H9 (cell line): ENCODE measurements at regions not wholly inside any gene's neighbourhood (a gene's known extent, or its start where the extent isn't known, plus 50 kb on each side); places are given as distances from the start of the nearest gene placed in this dataset.

Experiments
- DNase-seq: peaks from one replicate; pipeline ENCODE4 v3.0.0-alpha.2; 2017
- H2AFZ ChIP-seq: one replicate; pipeline ENCODE4 v1.6.1; 2013; ENCODE audit warnings: mild to moderate bottlenecking, low read length, control low read depth, moderate library complexity
- H2AK5ac ChIP-seq: 2 replicates; pipeline ENCODE4 v1.6.1; 2013; ENCODE audit warnings: low read length, control low read depth, mixed read lengths; ENCODE audit not compliant: insufficient read length
- H2BK120ac ChIP-seq: one replicate; pipeline ENCODE4 v1.6.1; 2013; ENCODE audit warnings: low read depth, mild to moderate bottlenecking, low read length, control low read depth, inconsistent platforms; ENCODE audit not compliant: poor library complexity, severe bottlenecking
- H2BK12ac ChIP-seq: 2 replicates; pipeline ENCODE4 v1.6.1; 2013; ENCODE audit warnings: low read length, control low read depth, mixed read lengths, low read depth; ENCODE audit not compliant: insufficient read length
- H2BK15ac ChIP-seq: 2 replicates; pipeline ENCODE4 v1.6.1; 2013; ENCODE audit warnings: low read depth, low read length, control low read depth
- H2BK20ac ChIP-seq: one replicate; pipeline ENCODE4 v1.6.1; 2013; ENCODE audit warnings: low read depth, mild to moderate bottlenecking, low read length, control low read depth, inconsistent platforms; ENCODE audit not compliant: poor library complexity, severe bottlenecking
- H2BK5ac ChIP-seq: 2 replicates; pipeline ENCODE4 v1.6.1; 2013; ENCODE audit warnings: low read length, control low read depth, mixed read lengths; ENCODE audit not compliant: insufficient read length
- H3K14ac ChIP-seq: 2 replicates; pipeline ENCODE4 v1.6.1; 2013; ENCODE audit warnings: low read length, control low read depth; ENCODE audit not compliant: insufficient read depth
- H3K18ac ChIP-seq: 2 replicates; pipeline ENCODE4 v1.6.1; 2013; ENCODE audit warnings: low read depth, mild to moderate bottlenecking, mixed read lengths, low read length, control low read depth; ENCODE audit not compliant: insufficient read length
- H3K23ac ChIP-seq: 2 replicates; pipeline ENCODE4 v1.6.1; 2013; ENCODE audit warnings: low read length, control low read depth, mixed read lengths, low read depth; ENCODE audit not compliant: insufficient read length
- H3K23me2 ChIP-seq: 2 replicates; pipeline ENCODE4 v1.6.1; 2013; ENCODE audit warnings: low read depth, mild to moderate bottlenecking, mixed read lengths, low read length, control low read depth; ENCODE audit not compliant: insufficient read length, poor library complexity, severe bottlenecking
- H3K27ac ChIP-seq: 2 replicates; pipeline ENCODE4 v1.5.1; 2013; ENCODE audit warnings: low read length, control low read depth, mixed read lengths, low read depth; ENCODE audit not compliant: insufficient read length
- H3K27me3 ChIP-seq: 2 replicates; pipeline ENCODE4 v1.6.1; 2013; ENCODE audit warnings: low read length, control low read depth, inconsistent platforms; ENCODE audit not compliant: insufficient read depth
- H3K4ac ChIP-seq: 2 replicates; pipeline ENCODE4 v1.6.1; 2013; ENCODE audit warnings: low read depth, mild to moderate bottlenecking, control low read depth, inconsistent platforms, low read length, moderate library complexity
- H3K4me1 ChIP-seq: 2 replicates; pipeline ENCODE4 v1.6.1; 2013; ENCODE audit warnings: low read length, control low read depth, inconsistent platforms; ENCODE audit not compliant: insufficient read depth
- H3K4me2 ChIP-seq: 2 replicates; pipeline ENCODE4 v1.6.1; 2013; ENCODE audit warnings: low read length, control low read depth, mixed read lengths; ENCODE audit not compliant: insufficient read length, insufficient read depth
- H3K56ac ChIP-seq: 2 replicates; pipeline ENCODE4 v1.6.1; 2013; ENCODE audit warnings: low read depth, mild to moderate bottlenecking, mixed read lengths, low read length, control low read depth; ENCODE audit not compliant: insufficient read length
- H3K79me1 ChIP-seq: 2 replicates; pipeline ENCODE4 v1.6.1; 2013; ENCODE audit warnings: low read depth, mild to moderate bottlenecking, moderate library complexity, low read length, control low read depth, inconsistent platforms; ENCODE audit not compliant: insufficient read depth, poor library complexity, severe bottlenecking
- H3K79me2 ChIP-seq: 2 replicates; pipeline ENCODE4 v1.6.1; 2013; ENCODE audit warnings: low read length, control low read depth, inconsistent platforms; ENCODE audit not compliant: insufficient read depth
- H3K9ac ChIP-seq: 2 replicates; pipeline ENCODE4 v1.6.1; 2013; ENCODE audit warnings: low read length, control low read depth, mixed read lengths; ENCODE audit not compliant: insufficient read length; ENCODE audit errors: extremely low read depth
- H3K9me3 ChIP-seq: one replicate; pipeline ENCODE4 v1.6.1; 2013; ENCODE audit warnings: low read depth, low read length, inconsistent platforms; ENCODE audit not compliant: control insufficient read depth
- H3T11ph ChIP-seq: one replicate; pipeline ENCODE4 v1.6.1; 2013; ENCODE audit warnings: mild to moderate bottlenecking, low read length, control low read depth, inconsistent platforms
- H4K20me1 ChIP-seq: one replicate; pipeline ENCODE4 v1.6.1; 2013; ENCODE audit not compliant: control insufficient read depth, insufficient read length, insufficient read depth
- H4K5ac ChIP-seq: 2 replicates; pipeline ENCODE4 v1.6.1; 2013; ENCODE audit warnings: low read depth, mild to moderate bottlenecking, mixed read lengths, low read length, control low read depth; ENCODE audit not compliant: insufficient read length
- H4K8ac ChIP-seq: replicated peaks from 2 replicates; pipeline ENCODE4 v1.6.1; 2013; ENCODE audit warnings: low read length, control low read depth, mixed read lengths, low read depth; ENCODE audit not compliant: insufficient read length
- H4K91ac ChIP-seq: 2 replicates; pipeline ENCODE4 v1.6.1; 2013; ENCODE audit warnings: low read depth, mild to moderate bottlenecking, moderate library complexity, mixed read lengths, low read length, control low read depth; ENCODE audit not compliant: insufficient read length
- H3K27ac Mint-ChIP-seq, 3 experiments: 2 replicates in 2 of 3; 3 replicates in 1 of 3; pipeline ENCODE4 v1.8.0; 2020 to 2021; ENCODE audit warnings: mixed read lengths in 3 of 3, mild to moderate bottlenecking in 1 of 3, moderate library complexity in 1 of 3
- H3K27me3 Mint-ChIP-seq: 2 replicates; pipeline ENCODE4 v1.8.0; 2021; ENCODE audit warnings: low read depth, mild to moderate bottlenecking, moderate library complexity, mixed read lengths
- H3K36me3 Mint-ChIP-seq, 3 experiments: 2 replicates in 2 of 3; 3 replicates in 1 of 3; pipeline ENCODE4 v1.8.0; 2020 to 2021; ENCODE audit warnings: low read depth in 3 of 3, mixed read lengths in 3 of 3; ENCODE audit not compliant: insufficient read depth in 1 of 3
- H3K4me1 Mint-ChIP-seq, 2 experiments: 2 replicates each; pipeline ENCODE4 v1.8.0; 2020; ENCODE audit warnings: mixed read lengths in 2 of 2
- H3K4me3 Mint-ChIP-seq, 2 experiments: 2 replicates in 1 of 2; 3 replicates in 1 of 2; pipeline ENCODE4 v1.8.0; 2020 to 2021; ENCODE audit warnings: mild to moderate bottlenecking in 2 of 2, mixed read lengths in 2 of 2, moderate library complexity in 1 of 2
- H3K9me3 Mint-ChIP-seq, 2 experiments: 2 replicates in 1 of 2; 3 replicates in 1 of 2; pipeline ENCODE4 v1.8.0; 2020; ENCODE audit warnings: mild to moderate bottlenecking in 2 of 2, mixed read lengths in 2 of 2, moderate library complexity in 1 of 2
- WGBS: extraction: QIAGEN DNeasy Blood & Tissue Kit; methylation state at CpG from one replicate; pipeline ENCODE4 v1.1.7; 2013; ENCODE audit warnings: missing lambda C conversion rate, low lambda C conversion rate, mixed read lengths; ENCODE audit not compliant: insufficient read length; ENCODE audit errors: extremely low coverage; 5-methylcytosine and 5-hydroxymethylcytosine counted together
- TF ChIP-seq, protein P1 (sequence below): fragments of 200-600 bp; sonication (generic); conservative IDR thresholded peaks from 3 replicates; pipeline ENCODE4 v1.8.0; 2021; ENCODE audit warnings: antibody characterized with exemption, mild to moderate bottlenecking

DNA sequence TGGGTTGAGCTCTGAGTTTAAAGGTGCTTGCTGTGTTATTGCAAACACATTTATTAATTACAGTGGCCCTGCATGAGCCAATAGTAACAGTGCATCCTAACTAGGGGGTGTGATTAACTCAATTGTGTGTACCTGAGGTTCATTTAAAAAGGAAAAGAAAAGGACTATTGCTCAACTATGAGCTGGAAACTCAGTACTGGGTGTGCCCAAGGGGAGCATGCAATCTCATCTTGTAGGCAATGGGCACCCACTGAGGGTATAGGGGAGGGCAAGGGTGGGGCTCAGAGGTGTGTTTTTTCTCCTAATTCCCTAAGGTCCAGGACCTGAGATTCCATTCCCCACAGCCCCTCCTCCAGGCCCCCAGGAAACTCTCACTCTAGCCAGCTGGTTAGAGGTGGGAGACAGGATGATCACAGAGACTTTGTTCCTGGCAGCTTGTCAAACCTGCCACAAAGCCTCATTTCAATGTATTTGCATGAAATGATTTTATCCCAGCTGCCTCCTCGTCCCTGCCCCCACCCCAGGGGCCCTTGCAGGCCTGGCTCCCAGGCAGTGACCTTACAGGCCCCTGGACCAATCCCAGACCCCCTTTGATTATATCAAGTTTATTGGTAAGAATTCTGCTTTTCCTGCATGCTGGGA is 220.7 kb downstream of the TBC1D2B start:
- Histone ChIP-seq H3K23me2 (no peaks in the 10 kb centered on the region), H3K14ac (no peak overlapping the region), H2BK15ac (no peak overlapping the region), H2BK20ac (no peak overlapping the region), H4K20me1 (no peaks in the 10 kb centered on the region), H3K56ac (no peak overlapping the region), H3K23ac (no peak overlapping the region), H3T11ph (no peak overlapping the region), H3K9ac (no peak overlapping the region), H4K8ac (no peak overlapping the region), H2BK5ac (no peak overlapping the region), H2AK5ac (no peak overlapping the region), H3K27ac (no peak overlapping the region), H3K79me1 (no peaks in the 10 kb centered on the region), H2BK12ac (no peak overlapping the region), H2AFZ (no peak overlapping the region), H3K4me1 (no peaks in the 10 kb centered on the region), H3K18ac (no peak overlapping the region), H3K4ac (no peak overlapping the region), H3K9me3 (no peaks in the 10 kb centered on the region), H3K79me2 (no peaks in the 10 kb centered on the region), H2BK120ac (no peak overlapping the region), H4K5ac (no peak overlapping the region), H3K27me3 (no peaks in the 10 kb centered on the region), H3K4me2 (no peak overlapping the region), H4K91ac (no peak overlapping the region)
- H3K36me3 Mint-ChIP-seq, result no peaks in the 10 kb centered on the region
- TF ChIP-seq, protein P1, sequence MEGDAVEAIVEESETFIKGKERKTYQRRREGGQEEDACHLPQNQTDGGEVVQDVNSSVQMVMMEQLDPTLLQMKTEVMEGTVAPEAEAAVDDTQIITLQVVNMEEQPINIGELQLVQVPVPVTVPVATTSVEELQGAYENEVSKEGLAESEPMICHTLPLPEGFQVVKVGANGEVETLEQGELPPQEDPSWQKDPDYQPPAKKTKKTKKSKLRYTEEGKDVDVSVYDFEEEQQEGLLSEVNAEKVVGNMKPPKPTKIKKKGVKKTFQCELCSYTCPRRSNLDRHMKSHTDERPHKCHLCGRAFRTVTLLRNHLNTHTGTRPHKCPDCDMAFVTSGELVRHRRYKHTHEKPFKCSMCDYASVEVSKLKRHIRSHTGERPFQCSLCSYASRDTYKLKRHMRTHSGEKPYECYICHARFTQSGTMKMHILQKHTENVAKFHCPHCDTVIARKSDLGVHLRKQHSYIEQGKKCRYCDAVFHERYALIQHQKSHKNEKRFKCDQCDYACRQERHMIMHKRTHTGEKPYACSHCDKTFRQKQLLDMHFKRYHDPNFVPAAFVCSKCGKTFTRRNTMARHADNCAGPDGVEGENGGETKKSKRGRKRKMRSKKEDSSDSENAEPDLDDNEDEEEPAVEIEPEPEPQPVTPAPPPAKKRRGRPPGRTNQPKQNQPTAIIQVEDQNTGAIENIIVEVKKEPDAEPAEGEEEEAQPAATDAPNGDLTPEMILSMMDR, result no peak
- WGBS, result no CpG with 5 or more reads among the region's 1 CpG
- H3K4me3 Mint-ChIP-seq, result no peak overlapping the region
- DNase-seq, result peak; percentile 6
- H3K9me3 Mint-ChIP-seq, result no peaks in the 10 kb centered on the region; a peak in 2 of 5 replicates
- no peak overlapping the region for H3K27ac Mint-ChIP-seq
- peaks cover 16 to 28% of the 10 kb centered on the region in 2 experiments for H3K4me1 Mint-ChIP-seq
- peaks cover 9% of the 10 kb centered on the region for H3K27me3 Mint-ChIP-seq
